Mesenchymal stem cell (in vitro differentiated cells and primary cell): ENCODE measurements at regions not wholly inside any gene's neighbourhood (a gene's known extent, or its start where the extent isn't known, plus 50 kb on each side); places are given as distances from the start of the nearest gene placed in this dataset.

ENCODE experiments used
- DNase-seq: peaks from one replicate; pipeline ENCODE4 v3.0.0-alpha.2; 2013
- H2AFZ ChIP-seq: one replicate; pipeline ENCODE4 v1.6.1; 2013; ENCODE audit warnings: low read depth, mild to moderate bottlenecking, control low read depth, inconsistent platforms, low read length, moderate library complexity
- H2AK5ac ChIP-seq: 2 replicates; pipeline ENCODE4 v1.6.1; 2013; ENCODE audit warnings: low read length, moderate library complexity, mild to moderate bottlenecking, inconsistent platforms; ENCODE audit not compliant: severe bottlenecking
- H2BK120ac ChIP-seq: one replicate; pipeline ENCODE4 v1.6.1; 2013; ENCODE audit warnings: low read depth, mild to moderate bottlenecking, inconsistent platforms, low read length, moderate library complexity
- H2BK12ac ChIP-seq, 2 experiments: one replicate each; pipeline ENCODE4 v1.6.1; 2013; ENCODE audit warnings: inconsistent platforms in 2 of 2, low read length in 2 of 2, mild to moderate bottlenecking in 2 of 2, moderate library complexity in 2 of 2, control low read depth in 1 of 2
- H2BK15ac ChIP-seq: one replicate; pipeline ENCODE4 v1.6.1; 2013; ENCODE audit warnings: mild to moderate bottlenecking, low read depth, inconsistent platforms; ENCODE audit not compliant: poor library complexity, severe bottlenecking
- H2BK5ac ChIP-seq: 2 replicates; pipeline ENCODE4 v1.6.1; 2013; ENCODE audit warnings: low read depth, mild to moderate bottlenecking, low read length, control low read depth, inconsistent platforms; ENCODE audit not compliant: poor library complexity, severe bottlenecking
- H3K14ac ChIP-seq, 2 experiments: one replicate each; pipeline ENCODE4 v1.6.1; 2013; ENCODE audit warnings: inconsistent platforms in 2 of 2, low read length in 2 of 2, control low read depth in 1 of 2, mild to moderate bottlenecking in 1 of 2, moderate library complexity in 1 of 2
- H3K18ac ChIP-seq, 2 experiments: one replicate each; pipeline ENCODE4 v1.6.1; 2013; ENCODE audit warnings: inconsistent platforms in 2 of 2, low read length in 2 of 2, control low read depth in 1 of 2, low read depth in 1 of 2, mild to moderate bottlenecking in 1 of 2
- H3K23ac ChIP-seq, 2 experiments: one replicate each; pipeline ENCODE4 v1.6.1; 2013; ENCODE audit warnings: inconsistent platforms in 2 of 2, low read length in 2 of 2, mild to moderate bottlenecking in 2 of 2, moderate library complexity in 2 of 2, control low read depth in 1 of 2
- H3K27ac ChIP-seq: 2 replicates; pipeline ENCODE4 v1.5.1; 2013; ENCODE audit warnings: mild to moderate bottlenecking, moderate library complexity, low read length, control low read depth, inconsistent platforms; ENCODE audit not compliant: poor library complexity, severe bottlenecking
- H3K27me3 ChIP-seq, 2 experiments: 2 replicates each; pipeline versions ENCODE4 v1.6.1 to v1.7.0; 2013; ENCODE audit warnings: low read length in 2 of 2, mild to moderate bottlenecking in 2 of 2, moderate library complexity in 2 of 2, control low read depth in 1 of 2, inconsistent platforms in 1 of 2; ENCODE audit not compliant: control insufficient read depth in 1 of 2, insufficient read depth in 1 of 2
- H3K36me3 ChIP-seq, 2 experiments: 2 replicates each; pipeline versions ENCODE4 v1.6.1 to v1.7.0; 2013; ENCODE audit warnings: low read length in 2 of 2, control low read depth in 1 of 2, inconsistent platforms in 1 of 2, low read depth in 1 of 2, mild to moderate bottlenecking in 1 of 2; ENCODE audit not compliant: insufficient read depth in 2 of 2, control insufficient read depth in 1 of 2
- H3K4ac ChIP-seq, 2 experiments: one replicate each; pipeline ENCODE4 v1.6.1; 2013; ENCODE audit warnings: inconsistent platforms in 2 of 2, low read length in 2 of 2, mild to moderate bottlenecking in 2 of 2, moderate library complexity in 2 of 2, control low read depth in 1 of 2, low read depth in 1 of 2
- H3K4me1 ChIP-seq: 2 replicates; pipeline ENCODE4 v1.6.1; 2013; ENCODE audit warnings: low read depth, low read length, control low read depth; ENCODE audit not compliant: control insufficient read depth, insufficient read depth
- H3K4me2 ChIP-seq: 2 replicates; pipeline ENCODE4 v1.6.1; 2013; ENCODE audit warnings: low read length, mild to moderate bottlenecking, inconsistent platforms; ENCODE audit not compliant: poor library complexity, severe bottlenecking
- H3K4me3 ChIP-seq, 2 experiments: 2 replicates each; pipeline versions ENCODE4 v1.5.1 to v1.7.0; 2013; ENCODE audit warnings: low read length in 2 of 2, mild to moderate bottlenecking in 2 of 2, control low read depth in 1 of 2, low read depth in 1 of 2; ENCODE audit not compliant: insufficient read depth in 1 of 2
- H3K79me1 ChIP-seq: replicated peaks from 2 replicates; pipeline ENCODE4 v1.6.1; 2013; ENCODE audit warnings: mild to moderate bottlenecking, control low read depth, low read length, inconsistent platforms; ENCODE audit not compliant: poor library complexity, severe bottlenecking
- H3K9ac ChIP-seq: 2 replicates; pipeline ENCODE4 v1.7.0; 2013; ENCODE audit warnings: mild to moderate bottlenecking, low read length, moderate library complexity
- H3K9me3 ChIP-seq: 2 replicates; pipeline ENCODE4 v1.7.0; 2013; ENCODE audit warnings: mild to moderate bottlenecking, low read length; ENCODE audit not compliant: control insufficient read depth
- H4K8ac ChIP-seq: one replicate; pipeline ENCODE4 v1.6.1; 2013; ENCODE audit warnings: inconsistent platforms, mild to moderate bottlenecking, low read length, moderate library complexity
- H4K91ac ChIP-seq: one replicate; pipeline ENCODE4 v1.6.1; 2013; ENCODE audit warnings: mild to moderate bottlenecking, low read length, inconsistent platforms
- WGBS: methylation state at CpG from one replicate; pipeline ENCODE4 v1.1.7; 2013; ENCODE audit warnings: mixed read lengths; 5-methylcytosine and 5-hydroxymethylcytosine counted together

- Histone ChIP-seq H3K27me3 (no peaks in the 10 kb centered on the region), H2AK5ac (no peak overlapping the region), H2BK12ac (no peak overlapping the region), H3K23ac (no peak overlapping the region), H3K9ac (no peak overlapping the region), H3K18ac (no peak overlapping the region), H2BK120ac (no peak overlapping the region), H3K4me2 (no peak overlapping the region), H3K14ac (no peak overlapping the region), H3K79me1 (no peaks in the 10 kb centered on the region), H3K4me3 (no peak overlapping the region), H3K4ac (no peak overlapping the region), H4K8ac (no peak overlapping the region), H3K9me3 (no peaks in the 10 kb centered on the region), H3K36me3 (no peaks in the 10 kb centered on the region), H2BK5ac (no peak overlapping the region), H3K27ac (no peak overlapping the region), H2BK15ac (no peak overlapping the region), H4K91ac (no peak overlapping the region), H2AFZ (no peak overlapping the region), H3K4me1 (no peaks in the 10 kb centered on the region)
- no peak for DNase-seq
- WGBS = no CpG with 5 or more reads among the region's 1 CpG
Measured at GRCh38 chr4:110953191-110953590, 330.3 kb upstream of the PITX2 start.

DNA sequence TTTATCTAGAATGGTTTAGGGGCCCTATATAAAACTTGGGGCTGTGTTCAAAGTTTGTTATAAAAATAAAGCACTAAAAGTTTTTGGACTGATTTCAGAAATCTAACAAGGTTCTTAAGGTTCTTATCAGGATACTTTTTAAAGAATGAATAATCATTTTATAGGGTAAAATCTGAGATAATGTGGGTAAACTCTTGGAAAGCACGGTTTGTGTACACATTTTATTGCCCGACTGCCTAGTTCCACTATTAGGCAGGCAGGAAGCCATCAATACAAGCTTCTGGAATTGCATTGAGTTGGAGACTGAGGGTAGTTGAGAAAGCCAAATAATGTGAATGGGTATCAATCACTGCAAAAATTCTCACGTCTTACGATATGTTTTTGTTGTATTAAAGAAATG, 331.0 kb upstream of the PITX2 start:
- Histone ChIP-seq H2BK120ac (no peak overlapping the region), H3K4ac (no peak overlapping the region), H3K23ac (no peak overlapping the region), H3K79me1 (no peaks in the 10 kb centered on the region), H3K18ac (no peak overlapping the region), H2BK15ac (no peak overlapping the region), H2BK5ac (no peak overlapping the region), H3K9me3 (no peaks in the 10 kb centered on the region), H2BK12ac (no peak overlapping the region), H3K9ac (no peak overlapping the region), H2AK5ac (no peak overlapping the region), H3K14ac (no peak overlapping the region), H3K4me1 (no peaks in the 10 kb centered on the region), H4K8ac (no peak overlapping the region), H3K4me2 (no peak overlapping the region), H2AFZ (no peak overlapping the region), H3K27ac (no peak overlapping the region), H3K36me3 (no peaks in the 10 kb centered on the region), H4K91ac (no peak overlapping the region), H3K27me3 (no peaks in the 10 kb centered on the region), H3K4me3 (no peak overlapping the region)
- 64% methylated on average over 4 of the region's 4 CpGs for WGBS
- DNase-seq = no peak

- no peak overlapping the region for H4K91ac ChIP-seq
- H3K4me1 ChIP-seq = no peaks in the 10 kb centered on the region
- H3K4me3 ChIP-seq = no peak overlapping the region
- H3K27ac ChIP-seq = no peak overlapping the region
- no peak overlapping the region for H3K9ac ChIP-seq
- H2BK12ac ChIP-seq = no peak overlapping the region
- H3K36me3 ChIP-seq = no peaks in the 10 kb centered on the region
- no peak overlapping the region for H2AK5ac ChIP-seq
- no peak overlapping the region for H3K23ac ChIP-seq
- H3K4me2 ChIP-seq = no peak overlapping the region
- no CpG with 5 or more reads among the region's 1 CpG for WGBS
- H2BK120ac ChIP-seq = no peak overlapping the region
- no peaks in the 10 kb centered on the region for H3K27me3 ChIP-seq
- H3K14ac ChIP-seq = no peak overlapping the region
- no peak overlapping the region for H2AFZ ChIP-seq
- no peaks in the 10 kb centered on the region for H3K9me3 ChIP-seq
- DNase-seq = no peak
- H4K8ac ChIP-seq = no peak overlapping the region
- H3K4ac ChIP-seq = no peak overlapping the region
- no peaks in the 10 kb centered on the region for H3K79me1 ChIP-seq
- no peak overlapping the region for H2BK5ac ChIP-seq
- H2BK15ac ChIP-seq = no peak overlapping the region
- no peak overlapping the region for H3K18ac ChIP-seq
Measured at GRCh38 chr4:110955748-110956147, 332.9 kb upstream of the PITX2 start.

DNA sequence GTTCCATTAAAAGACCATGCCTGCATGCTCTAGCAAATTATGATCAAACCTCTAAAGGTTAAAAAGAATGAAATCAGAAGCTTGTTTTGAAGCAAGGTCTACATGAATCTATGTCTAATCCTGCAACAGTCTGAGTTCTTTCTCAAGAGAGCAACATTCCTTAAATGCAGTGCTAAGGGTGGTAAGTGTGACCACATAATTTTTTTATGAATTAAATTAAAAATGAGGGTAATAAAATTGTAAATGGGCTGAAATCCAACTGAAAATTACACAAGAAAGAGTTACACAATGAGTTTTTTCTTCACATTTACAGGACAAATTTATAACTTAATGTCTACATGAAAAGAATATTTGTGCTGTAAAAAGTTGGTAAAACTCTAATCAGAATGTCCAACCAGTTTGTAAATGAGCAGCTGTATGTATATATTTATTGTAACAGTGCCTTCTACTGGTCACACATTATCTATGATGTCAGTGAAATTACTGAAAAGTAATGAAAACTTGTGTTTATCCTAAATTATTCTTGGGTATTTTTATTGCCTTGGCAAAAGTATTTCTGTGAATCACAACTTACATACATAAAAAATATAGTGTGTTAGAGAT, 336.3 kb upstream of the PITX2 start:
- H3K23ac ChIP-seq = no peak overlapping the region
- H4K91ac ChIP-seq = no peak overlapping the region
- H3K9me3 ChIP-seq = no peaks in the 10 kb centered on the region
- no peak overlapping the region for H2AFZ ChIP-seq
- H2BK120ac ChIP-seq = no peak overlapping the region
- no peak overlapping the region for H2AK5ac ChIP-seq
- H3K27ac ChIP-seq = no peak overlapping the region
- H3K36me3 ChIP-seq = no peaks in the 10 kb centered on the region
- H2BK5ac ChIP-seq = no peak overlapping the region
- H3K4me1 ChIP-seq = no peaks in the 10 kb centered on the region
- H4K8ac ChIP-seq = no peak overlapping the region
- no peak overlapping the region for H3K14ac ChIP-seq
- H3K4ac ChIP-seq = no peak overlapping the region
- H3K4me3 ChIP-seq = no peak overlapping the region
- no peak overlapping the region for H2BK12ac ChIP-seq
- no peak overlapping the region for H3K9ac ChIP-seq
- no peaks in the 10 kb centered on the region for H3K27me3 ChIP-seq
- no peaks in the 10 kb centered on the region for H3K79me1 ChIP-seq
- peak; percentile 42 for DNase-seq
- no peak overlapping the region for H3K4me2 ChIP-seq
- H3K18ac ChIP-seq = no peak overlapping the region
- no peak overlapping the region for H2BK15ac ChIP-seq
